GM23248 (cell line): ENCODE measurements at regions not wholly inside any gene's neighbourhood (a gene's known extent, or its start where the extent isn't known, plus 50 kb on each side); places are given as distances from the start of the nearest gene placed in this dataset.

Experiments
- EZH2 ChIP-seq: fragments of 200-600 bp; sonication (generic); IDR thresholded peaks from 2 replicates; pipeline ENCODE4 v1.6.1; 2018; ENCODE audit warnings: antibody characterized with exemption, mild to moderate bottlenecking; ENCODE audit not compliant: insufficient read depth, poor library complexity, severe bottlenecking
- EZH2phosphoT487 ChIP-seq: fragments of 200-600 bp; sonication (generic); IDR thresholded peaks from 2 replicates; pipeline ENCODE4 v1.6.1; 2018; ENCODE audit warnings: antibody characterized with exemption, moderate library complexity, mild to moderate bottlenecking, low read depth; ENCODE audit not compliant: insufficient read depth

DNA sequence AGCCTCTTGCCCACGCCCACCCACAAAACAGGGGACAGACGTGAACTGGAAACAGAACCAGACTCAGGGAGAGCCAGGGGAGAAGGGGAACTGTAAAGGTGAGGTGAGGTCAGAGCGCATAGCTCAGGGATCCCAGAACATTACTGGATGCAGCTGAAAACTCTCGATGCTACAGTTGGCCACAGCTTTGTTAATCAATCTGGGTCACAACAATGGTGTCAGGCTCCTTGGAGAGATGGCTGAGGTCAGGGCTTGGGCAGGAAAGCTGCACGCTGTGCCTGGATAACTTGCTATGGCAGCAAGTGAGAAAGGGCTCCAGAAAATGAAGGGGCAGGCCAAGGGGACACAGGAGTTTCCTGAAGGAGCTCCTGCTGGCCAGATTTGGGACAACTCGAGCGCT lies 263.3 kb downstream of the TFCP2L1 start:
- no peak for TF ChIP-seq EZH2phosphoT487
- no peak for TF ChIP-seq EZH2
